ENCODE measurements at regions not wholly inside any gene's neighbourhood (a gene's known extent, or its start where the extent isn't known, plus 50 kb on each side); places are given as distances from the start of the nearest gene placed in this dataset.

GRCh38 chr14:86404989-86405649 is 875.2 kb downstream of the FLRT2 start:
- no peaks in the 10 kb centered on the region for H3K27me3 ChIP-seq (ENCODE audit: insufficient read depth, low read depth)
- H3K9ac ChIP-seq = no peak overlapping the region
- H3K36me3 ChIP-seq (ENCODE audit: insufficient read depth) = no peaks in the 10 kb centered on the region
- no peak overlapping the region for H3K4me2 ChIP-seq
- no peak overlapping the region for H2AFZ ChIP-seq (ENCODE audit: low read depth)
- TF ChIP-seq, protein P1, sequence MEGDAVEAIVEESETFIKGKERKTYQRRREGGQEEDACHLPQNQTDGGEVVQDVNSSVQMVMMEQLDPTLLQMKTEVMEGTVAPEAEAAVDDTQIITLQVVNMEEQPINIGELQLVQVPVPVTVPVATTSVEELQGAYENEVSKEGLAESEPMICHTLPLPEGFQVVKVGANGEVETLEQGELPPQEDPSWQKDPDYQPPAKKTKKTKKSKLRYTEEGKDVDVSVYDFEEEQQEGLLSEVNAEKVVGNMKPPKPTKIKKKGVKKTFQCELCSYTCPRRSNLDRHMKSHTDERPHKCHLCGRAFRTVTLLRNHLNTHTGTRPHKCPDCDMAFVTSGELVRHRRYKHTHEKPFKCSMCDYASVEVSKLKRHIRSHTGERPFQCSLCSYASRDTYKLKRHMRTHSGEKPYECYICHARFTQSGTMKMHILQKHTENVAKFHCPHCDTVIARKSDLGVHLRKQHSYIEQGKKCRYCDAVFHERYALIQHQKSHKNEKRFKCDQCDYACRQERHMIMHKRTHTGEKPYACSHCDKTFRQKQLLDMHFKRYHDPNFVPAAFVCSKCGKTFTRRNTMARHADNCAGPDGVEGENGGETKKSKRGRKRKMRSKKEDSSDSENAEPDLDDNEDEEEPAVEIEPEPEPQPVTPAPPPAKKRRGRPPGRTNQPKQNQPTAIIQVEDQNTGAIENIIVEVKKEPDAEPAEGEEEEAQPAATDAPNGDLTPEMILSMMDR (conservative IDR thresholded peaks at IDR 0.05; ENCODE audit: low read depth, low read length) = no peak
- H4K20me1 ChIP-seq (ENCODE audit: insufficient read depth) = no peaks in the 10 kb centered on the region
- H3K79me2 ChIP-seq (ENCODE audit: insufficient read depth, low read depth) = no peaks in the 10 kb centered on the region
- no peaks in the 10 kb centered on the region for H3K4me1 ChIP-seq (ENCODE audit: low read depth, poor library complexity, severe bottlenecking)
- no peak overlapping the region for H3K27ac ChIP-seq
- H3K4me3 ChIP-seq (IDR thresholded peaks at IDR 0.05; ENCODE audit: insufficient read depth, low read depth, low read length) = no peak overlapping the region

- Histone ChIP-seq H3K79me2 (ENCODE audit: insufficient read depth, low read depth) (no peaks in the 10 kb centered on the region), H3K9ac (no peak overlapping the region), H3K4me2 (no peak overlapping the region), H3K27ac (no peak overlapping the region), H3K4me1 (ENCODE audit: low read depth, poor library complexity, severe bottlenecking) (no peaks in the 10 kb centered on the region), H2AFZ (ENCODE audit: low read depth) (no peak overlapping the region), H4K20me1 (ENCODE audit: insufficient read depth) (no peaks in the 10 kb centered on the region), H3K4me3 (IDR thresholded peaks at IDR 0.05; ENCODE audit: insufficient read depth, low read depth, low read length) (no peak overlapping the region), H3K27me3 (ENCODE audit: insufficient read depth, low read depth) (no peaks in the 10 kb centered on the region), H3K36me3 (ENCODE audit: insufficient read depth) (no peaks in the 10 kb centered on the region)
- TF ChIP-seq, protein P1 (conservative IDR thresholded peaks at IDR 0.05; ENCODE audit: low read depth, low read length) = no peak
Observed at GRCh38 chr14:86404425-86404824, 874.5 kb downstream of the FLRT2 start.

GRCh38 chr14:86402545-86402944 is 872.6 kb downstream of the FLRT2 start:
- Histone ChIP-seq H2AFZ (ENCODE audit: low read depth) (no peak overlapping the region), H3K4me1 (ENCODE audit: low read depth, poor library complexity, severe bottlenecking) (no peaks in the 10 kb centered on the region), H3K79me2 (ENCODE audit: insufficient read depth, low read depth) (no peaks in the 10 kb centered on the region), H3K36me3 (ENCODE audit: insufficient read depth) (no peaks in the 10 kb centered on the region), H3K27ac (no peak overlapping the region), H3K4me3 (IDR thresholded peaks at IDR 0.05; ENCODE audit: insufficient read depth, low read depth, low read length) (no peak overlapping the region), H3K27me3 (ENCODE audit: insufficient read depth, low read depth) (no peaks in the 10 kb centered on the region), H4K20me1 (ENCODE audit: insufficient read depth) (no peaks in the 10 kb centered on the region), H3K4me2 (no peak overlapping the region), H3K9ac (no peak overlapping the region)
- TF ChIP-seq, protein P1 (conservative IDR thresholded peaks at IDR 0.05; ENCODE audit: low read depth, low read length) = no peak

DNA sequence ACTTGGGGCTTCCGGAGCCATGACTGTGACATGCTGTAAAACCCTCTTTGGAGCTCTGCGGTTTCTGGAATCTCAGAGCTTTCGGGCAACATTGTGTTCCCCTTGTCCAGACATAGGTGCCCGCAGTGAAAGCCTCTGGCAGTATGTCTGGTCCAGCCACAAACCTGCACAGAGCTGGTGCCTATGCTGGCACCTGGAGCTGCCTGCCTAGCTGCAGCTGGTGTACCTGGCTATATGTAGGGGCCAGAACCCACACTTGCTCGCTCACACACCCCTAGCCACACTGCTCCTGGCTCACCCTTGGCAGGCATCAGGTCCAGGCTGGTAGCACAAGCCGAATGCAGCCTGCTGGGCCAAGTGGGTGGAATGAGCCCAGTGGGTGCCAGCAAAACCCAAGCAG is 861.1 kb downstream of the FLRT2 start:
- no peak overlapping the region for H3K4me2 ChIP-seq

More for the DNA sequence above, 861.1 kb downstream of the FLRT2 start:
- H3K36me3 ChIP-seq (ENCODE audit: insufficient read depth) = no peaks in the 10 kb centered on the region
- no peak overlapping the region for H2AFZ ChIP-seq (ENCODE audit: low read depth)
- H3K27ac ChIP-seq = no peak overlapping the region
- no peak overlapping the region for H3K4me3 ChIP-seq (IDR thresholded peaks at IDR 0.05; ENCODE audit: insufficient read depth, low read depth, low read length)
- no peaks in the 10 kb centered on the region for H4K20me1 ChIP-seq (ENCODE audit: insufficient read depth)
- TF ChIP-seq, protein P1 (conservative IDR thresholded peaks at IDR 0.05; ENCODE audit: low read depth, low read length) = no peak
- no peaks in the 10 kb centered on the region for H3K27me3 ChIP-seq (ENCODE audit: insufficient read depth, low read depth)
- no peaks in the 10 kb centered on the region for H3K79me2 ChIP-seq (ENCODE audit: insufficient read depth, low read depth)
- H3K4me1 ChIP-seq (ENCODE audit: low read depth, poor library complexity, severe bottlenecking) = no peaks in the 10 kb centered on the region
- no peak overlapping the region for H3K9ac ChIP-seq

All from KMS-11 (cell line).